ENCODE measurements at regions not wholly inside any gene's neighbourhood (a gene's known extent, or its start where the extent isn't known, plus 50 kb on each side); places are given as distances from the start of the nearest gene placed in this dataset.

DNA sequence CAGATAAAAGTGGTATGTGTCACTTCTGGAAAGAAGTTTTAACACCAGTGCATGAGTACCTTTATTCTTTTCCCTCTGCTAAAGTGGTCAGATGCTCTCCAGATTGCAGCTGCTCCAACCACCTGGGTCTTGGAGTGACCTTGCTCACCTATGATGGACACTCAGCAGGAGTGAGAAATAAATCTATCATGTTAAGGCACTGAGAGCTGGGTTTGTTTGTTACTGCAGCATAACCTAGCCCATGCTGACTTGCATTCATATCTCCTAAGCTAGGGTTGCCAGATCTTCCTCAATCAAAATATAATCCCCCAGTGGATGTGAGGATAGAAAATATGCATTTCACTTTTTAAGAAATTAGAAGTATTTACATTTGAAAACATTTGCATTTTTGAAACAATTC is 295.9 kb downstream of the AGTPBP1 start:
- H3K27ac ChIP-seq (ENCODE audit: low read length), result no peak overlapping the region
- CTCF ChIA-PET, result no interaction called here
- H3K4me3 ChIP-seq (ENCODE audit: low read depth in 2 of 2, low read length in 2 of 2), result no peak overlapping the region
- no peaks in the 10 kb centered on the region; the same call in 1 of the 2 replicates for H3K27me3 ChIP-seq (ENCODE audit: control insufficient read depth, insufficient read depth, low read length)
- intact Hi-C loops (cut with micrococcal nuclease; ENCODE audit: unreplicated experiment), result no loop called here
- POLR2A ChIA-PET, result no interaction called here
- H3K36me3 ChIP-seq (ENCODE audit: control insufficient read depth, insufficient read depth, low read length), result no peaks in the 10 kb centered on the region
- in situ Hi-C loops (cut with HindIII; ENCODE audit: low pct_unique_long_range_greater_than_20kb, low sequenced_read_pairs), result no loop called here
- ATAC-seq (no peak), DNase-seq (ENCODE audit: low read depth, low spot score) (no peak)
- no TSS peak for BruUV-seq (replicated peaks)
- TF ChIP-seq, protein P1, sequence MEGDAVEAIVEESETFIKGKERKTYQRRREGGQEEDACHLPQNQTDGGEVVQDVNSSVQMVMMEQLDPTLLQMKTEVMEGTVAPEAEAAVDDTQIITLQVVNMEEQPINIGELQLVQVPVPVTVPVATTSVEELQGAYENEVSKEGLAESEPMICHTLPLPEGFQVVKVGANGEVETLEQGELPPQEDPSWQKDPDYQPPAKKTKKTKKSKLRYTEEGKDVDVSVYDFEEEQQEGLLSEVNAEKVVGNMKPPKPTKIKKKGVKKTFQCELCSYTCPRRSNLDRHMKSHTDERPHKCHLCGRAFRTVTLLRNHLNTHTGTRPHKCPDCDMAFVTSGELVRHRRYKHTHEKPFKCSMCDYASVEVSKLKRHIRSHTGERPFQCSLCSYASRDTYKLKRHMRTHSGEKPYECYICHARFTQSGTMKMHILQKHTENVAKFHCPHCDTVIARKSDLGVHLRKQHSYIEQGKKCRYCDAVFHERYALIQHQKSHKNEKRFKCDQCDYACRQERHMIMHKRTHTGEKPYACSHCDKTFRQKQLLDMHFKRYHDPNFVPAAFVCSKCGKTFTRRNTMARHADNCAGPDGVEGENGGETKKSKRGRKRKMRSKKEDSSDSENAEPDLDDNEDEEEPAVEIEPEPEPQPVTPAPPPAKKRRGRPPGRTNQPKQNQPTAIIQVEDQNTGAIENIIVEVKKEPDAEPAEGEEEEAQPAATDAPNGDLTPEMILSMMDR (IDR thresholded peaks at IDR 0.05), result no peak
- TF ChIP-seq SIN3A (IDR thresholded peaks at IDR 0.05; ENCODE audit: borderline replicate concordance, insufficient read depth, low read depth, low read length), result no peak
- TF ChIP-seq POLR2AphosphoS5 (IDR thresholded peaks at IDR 0.05; ENCODE audit: low read depth, low read length), result no peak
- TF ChIP-seq TCF7L2 (IDR thresholded peaks at IDR 0.05; ENCODE audit: low read depth, low read length), result no peak
- TF ChIP-seq, protein P2, sequence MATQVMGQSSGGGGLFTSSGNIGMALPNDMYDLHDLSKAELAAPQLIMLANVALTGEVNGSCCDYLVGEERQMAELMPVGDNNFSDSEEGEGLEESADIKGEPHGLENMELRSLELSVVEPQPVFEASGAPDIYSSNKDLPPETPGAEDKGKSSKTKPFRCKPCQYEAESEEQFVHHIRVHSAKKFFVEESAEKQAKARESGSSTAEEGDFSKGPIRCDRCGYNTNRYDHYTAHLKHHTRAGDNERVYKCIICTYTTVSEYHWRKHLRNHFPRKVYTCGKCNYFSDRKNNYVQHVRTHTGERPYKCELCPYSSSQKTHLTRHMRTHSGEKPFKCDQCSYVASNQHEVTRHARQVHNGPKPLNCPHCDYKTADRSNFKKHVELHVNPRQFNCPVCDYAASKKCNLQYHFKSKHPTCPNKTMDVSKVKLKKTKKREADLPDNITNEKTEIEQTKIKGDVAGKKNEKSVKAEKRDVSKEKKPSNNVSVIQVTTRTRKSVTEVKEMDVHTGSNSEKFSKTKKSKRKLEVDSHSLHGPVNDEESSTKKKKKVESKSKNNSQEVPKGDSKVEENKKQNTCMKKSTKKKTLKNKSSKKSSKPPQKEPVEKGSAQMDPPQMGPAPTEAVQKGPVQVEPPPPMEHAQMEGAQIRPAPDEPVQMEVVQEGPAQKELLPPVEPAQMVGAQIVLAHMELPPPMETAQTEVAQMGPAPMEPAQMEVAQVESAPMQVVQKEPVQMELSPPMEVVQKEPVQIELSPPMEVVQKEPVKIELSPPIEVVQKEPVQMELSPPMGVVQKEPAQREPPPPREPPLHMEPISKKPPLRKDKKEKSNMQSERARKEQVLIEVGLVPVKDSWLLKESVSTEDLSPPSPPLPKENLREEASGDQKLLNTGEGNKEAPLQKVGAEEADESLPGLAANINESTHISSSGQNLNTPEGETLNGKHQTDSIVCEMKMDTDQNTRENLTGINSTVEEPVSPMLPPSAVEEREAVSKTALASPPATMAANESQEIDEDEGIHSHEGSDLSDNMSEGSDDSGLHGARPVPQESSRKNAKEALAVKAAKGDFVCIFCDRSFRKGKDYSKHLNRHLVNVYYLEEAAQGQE (IDR thresholded peaks at IDR 0.05; ENCODE audit: insufficient read depth in 1 of 2, low read depth in 2 of 2, low read length in 1 of 2), result no peak
- no peaks in the 10 kb centered on the region for H3K4me1 ChIP-seq (ENCODE audit: control insufficient read depth, insufficient read depth, low read length)
- no peaks in the 10 kb centered on the region for H3K9me3 ChIP-seq (ENCODE audit: control insufficient read depth, insufficient read depth, low read depth, low read length)

DNA sequence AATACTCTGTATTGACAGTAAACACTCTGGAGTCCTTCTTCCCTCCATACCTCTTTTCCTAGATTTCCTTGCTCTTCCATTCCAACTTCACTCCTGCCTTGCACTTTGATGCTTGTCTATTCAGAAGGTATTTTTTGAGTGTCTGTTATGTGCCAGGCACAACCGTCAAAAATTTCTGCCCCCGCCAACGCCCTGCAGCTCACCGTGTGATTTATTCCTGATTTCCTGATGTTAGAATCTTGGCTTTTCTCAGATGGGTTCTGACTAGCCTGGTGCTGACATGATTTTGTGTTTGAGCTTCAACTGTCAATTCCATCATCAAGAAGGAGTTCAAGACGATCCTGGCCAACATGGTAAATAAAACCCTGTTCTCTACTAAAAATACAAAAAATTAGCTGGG is 297.5 kb downstream of the AGTPBP1 start:
- intact Hi-C loops (cut with micrococcal nuclease; ENCODE audit: unreplicated experiment), result no loop called here
- ChIA-PET CTCF (interaction anchor here (0.7 kb wide), 1 partner anchor 142 kb away, joined by 3 read pairs; no protein-coding TSS in a partner anchor), POLR2A (no interaction called here)

More for the DNA sequence above, 297.5 kb downstream of the AGTPBP1 start:
- no peak overlapping the region for H3K27ac ChIP-seq (ENCODE audit: low read length)
- ATAC-seq (no peak), DNase-seq (ENCODE audit: low read depth, low spot score) (no peak)
- H3K9me3 ChIP-seq (ENCODE audit: control insufficient read depth, insufficient read depth, low read depth, low read length), result no peaks in the 10 kb centered on the region
- H3K36me3 ChIP-seq (ENCODE audit: control insufficient read depth, insufficient read depth, low read length), result no peaks in the 10 kb centered on the region
- no peaks in the 10 kb centered on the region for H3K4me1 ChIP-seq (ENCODE audit: control insufficient read depth, insufficient read depth, low read length)
- TF ChIP-seq POLR2AphosphoS5 (IDR thresholded peaks at IDR 0.05; ENCODE audit: low read depth, low read length) (no peak), SIN3A (IDR thresholded peaks at IDR 0.05; ENCODE audit: borderline replicate concordance, insufficient read depth, low read depth, low read length) (no peak), TCF7L2 (IDR thresholded peaks at IDR 0.05; ENCODE audit: low read depth, low read length) (no peak)
- TF ChIP-seq, protein P1 (IDR thresholded peaks at IDR 0.05), result no peak
- TF ChIP-seq, protein P2 (IDR thresholded peaks at IDR 0.05; ENCODE audit: insufficient read depth in 1 of 2, low read depth in 2 of 2, low read length in 1 of 2), result no peak
- no peak overlapping the region for H3K4me3 ChIP-seq (ENCODE audit: low read depth in 2 of 2, low read length in 2 of 2)
- in situ Hi-C loops (cut with HindIII; ENCODE audit: low pct_unique_long_range_greater_than_20kb, low sequenced_read_pairs), result no loop called here
- H3K27me3 ChIP-seq (ENCODE audit: control insufficient read depth, insufficient read depth, low read length), result no peaks in the 10 kb centered on the region; the same call in 1 of the 2 replicates
- BruUV-seq (replicated peaks), result no TSS peak
